ENCODE measurements at regions not wholly inside any gene's neighbourhood (a gene's known extent, or its start where the extent isn't known, plus 50 kb on each side); places are given as distances from the start of the nearest gene placed in this dataset.

GRCh38 chr3:194826594-194826993 is 140.9 kb downstream of the FAM43A start:
- H3K79me1 ChIP-seq (ENCODE audit: low read depth in 1 of 2, low read length in 2 of 2): no peaks in the 10 kb centered on the region
- H2BK120ac ChIP-seq (ENCODE audit: low read depth, low read length): no peak overlapping the region
- H4K91ac ChIP-seq (ENCODE audit: insufficient read depth, low read depth, low read length): no peak overlapping the region
- no peak overlapping the region for H3K23ac ChIP-seq (ENCODE audit: low read depth, low read length)
- H4K5ac ChIP-seq (ENCODE audit: low read depth, low read length): no peak overlapping the region
- no peak overlapping the region for H3K27ac ChIP-seq (ENCODE audit: insufficient read depth, low read length)
- H3K4me3 ChIP-seq (ENCODE audit: insufficient read depth, low read depth, low read length): no peak overlapping the region
- H3K18ac ChIP-seq (ENCODE audit: low read depth, low read length): no peak overlapping the region
- H3K4ac ChIP-seq (ENCODE audit: low read depth, low read length): no peak overlapping the region
- H4K20me1 ChIP-seq (ENCODE audit: insufficient read depth, low read length): no peaks in the 10 kb centered on the region; the same call in 1 of the 2 replicates
- no peaks in the 10 kb centered on the region for H3K9me3 ChIP-seq (ENCODE audit: control insufficient read depth, insufficient read depth, low read length)
- H3K14ac ChIP-seq (replicated peaks; ENCODE audit: low read depth, low read length): no peak overlapping the region
- H2AK9ac ChIP-seq (replicated peaks; ENCODE audit: low read depth, low read length, poor library complexity): no peak overlapping the region
- H3K4me2 ChIP-seq (ENCODE audit: low read depth, low read length): no peak overlapping the region
- CTCF ChIA-PET: no interaction called here
- H2AFZ ChIP-seq (replicated peaks; ENCODE audit: low read length, poor library complexity): no peak overlapping the region
- intact Hi-C loops (cut with micrococcal nuclease): no loop called here
- dilution Hi-C loops (cut with HindIII; ENCODE audit: low sequenced_read_pairs, unreplicated experiment): no loop called here
- 72% methylated on average over 3 of the region's 6 CpGs; no CpG with 5 or more reads in 1 of the 2 experiments for WGBS, 2 experiments (ENCODE audit: extremely low coverage in 2 of 2, insufficient read length in 1 of 2)
- H3K27me3 ChIP-seq (ENCODE audit: control insufficient read depth, insufficient read depth, low read length): peaks cover 13% of the 10 kb centered on the region
- TF ChIP-seq MAFK (IDR thresholded peaks at IDR 0.05; ENCODE audit: low read depth, low read length) (no peak), NFE2L2 (IDR thresholded peaks at IDR 0.05; ENCODE audit: low read depth, low read length) (no peak), POLR2A (IDR thresholded peaks at IDR 0.05; ENCODE audit: low read depth, low read length) (no peak), MAZ (IDR thresholded peaks at IDR 0.05; ENCODE audit: borderline replicate concordance, low read depth, low read length) (no peak), FOS (IDR thresholded peaks at IDR 0.05; ENCODE audit: low read depth, low read length) (no peak), CEBPB (IDR thresholded peaks at IDR 0.05; ENCODE audit: low read depth, low read length) (no peak), ELK1 (IDR thresholded peaks at IDR 0.05; ENCODE audit: borderline replicate concordance, low read depth, low read length) (no peak), RCOR1 (IDR thresholded peaks at IDR 0.05; ENCODE audit: insufficient replicate concordance, low read length) (no peak), BHLHE40 (IDR thresholded peaks at IDR 0.05; ENCODE audit: low read depth, low read length) (no peak), CTCF (conservative IDR thresholded peaks at IDR 0.05; ENCODE audit: low read depth, low read length) (no peak), RAD21 (IDR thresholded peaks at IDR 0.05; ENCODE audit: low read length) (no peak), RFX5 (IDR thresholded peaks at IDR 0.05; ENCODE audit: low read depth, low read length) (no peak), SMC3 (IDR thresholded peaks at IDR 0.05; ENCODE audit: low read depth, low read length) (no peak), USF2 (IDR thresholded peaks at IDR 0.05; ENCODE audit: low read depth, low read length) (no peak), MXI1 (IDR thresholded peaks at IDR 0.05; ENCODE audit: borderline replicate concordance, low read depth, low read length) (no peak), CHD1 (IDR thresholded peaks at IDR 0.05; ENCODE audit: low read depth, low read length) (no peak)
- no peak overlapping the region for H2BK20ac ChIP-seq (ENCODE audit: low read depth, low read length)
- no peak overlapping the region for H2BK15ac ChIP-seq (ENCODE audit: low read depth, low read length)
- no peaks in the 10 kb centered on the region for H3K4me1 ChIP-seq (ENCODE audit: control insufficient read depth, insufficient read depth, low read length)
- no peak overlapping the region for H4K8ac ChIP-seq (ENCODE audit: low read depth in 2 of 2, low read length in 2 of 2)
- in situ Hi-C loops (cut with MboI; ENCODE audit: low sequenced_read_pairs): no loop called here
- DNase-seq (no peak), ATAC-seq (ENCODE audit: low read depth) (no peak)
- no peak overlapping the region for H2AK5ac ChIP-seq (ENCODE audit: low read depth, low read length)
- H3K9me1 ChIP-seq (ENCODE audit: insufficient read depth, low read length): 0 out of 2 replicates have a peak, but pooled peaks cover 3% of the 10 kb centered on the region
- BruUV-seq (replicated peaks): no TSS peak
- no peak overlapping the region for H3K9ac ChIP-seq (ENCODE audit: low read depth, low read length)
- POLR2A ChIA-PET (ENCODE audit: unreplicated experiment): no interaction called here
- H3K36me3 ChIP-seq (ENCODE audit: control insufficient read depth, insufficient read depth, low read length): no peaks in the 10 kb centered on the region
- H2BK5ac ChIP-seq (ENCODE audit: low read depth, low read length, poor library complexity, severe bottlenecking): no peak overlapping the region
- H3K56ac ChIP-seq (ENCODE audit: extremely low read depth, insufficient read depth, low read length): no peak overlapping the region

Data from IMR-90 (cell line).